CD4-positive, CD25-positive, alpha-beta regulatory T cell (primary cell): ENCODE measurements at regions not wholly inside any gene's neighbourhood (a gene's known extent, or its start where the extent isn't known, plus 50 kb on each side); places are given as distances from the start of the nearest gene placed in this dataset.

Source experiments
- ATAC-seq, 2 donors: fragments of 150-1000 bp; cut with Tn5 transposase; one replicate each; pipeline ENCODE4 v1.10.0; 2021; ENCODE audit warnings: low read depth in 2 of 2, moderate number of reproducible peaks in 2 of 2, moderate library complexity in 1 of 2
- DNase-seq, 3 donors: peaks; one replicate each; pipeline versions ENCODE4 v3.0.0 to v3.0.0-alpha.2; 2012 to 2022; ENCODE audit warnings: mixed read lengths in 1 of 3
- H3K27ac ChIP-seq: one replicate; pipeline ENCODE4 v1.7.0; 2013; ENCODE audit warnings: mild to moderate bottlenecking, low read length; ENCODE audit not compliant: insufficient read depth, poor library complexity, severe bottlenecking
- H3K27me3 ChIP-seq: one replicate; pipeline ENCODE4 v1.7.0; 2013; ENCODE audit warnings: low read length; ENCODE audit not compliant: control insufficient read depth, insufficient read depth
- H3K36me3 ChIP-seq: one replicate; pipeline ENCODE4 v1.7.0; 2013; ENCODE audit warnings: mild to moderate bottlenecking, low read length, moderate library complexity; ENCODE audit not compliant: control insufficient read depth, insufficient read depth
- H3K4me1 ChIP-seq: 2 replicates; pipeline ENCODE4 v1.7.0; 2013; ENCODE audit warnings: mild to moderate bottlenecking, low read length; ENCODE audit not compliant: insufficient read depth, control insufficient read depth, poor library complexity, severe bottlenecking
- H3K4me3 ChIP-seq: one replicate; pipeline ENCODE4 v1.7.0; 2013; ENCODE audit warnings: low read depth, mild to moderate bottlenecking, low read length, moderate library complexity
- H3K9me3 ChIP-seq, 2 experiments: 1 replicate in 1 of 2; 2 replicates in 1 of 2; pipeline ENCODE4 v1.7.0; 2013; ENCODE audit warnings: low read length in 2 of 2, mild to moderate bottlenecking in 1 of 2, moderate library complexity in 1 of 2; ENCODE audit not compliant: control insufficient read depth in 2 of 2
- H3K27ac Mint-ChIP-seq, 3 donors: one replicate each; pipeline ENCODE4 v1.8.0; 2020 to 2022; ENCODE audit warnings: mild to moderate bottlenecking in 3 of 3, mixed read lengths in 3 of 3, moderate library complexity in 2 of 3
- H3K27me3 Mint-ChIP-seq: one replicate; pipeline ENCODE4 v1.8.0; 2022; ENCODE audit warnings: mild to moderate bottlenecking, mixed read lengths
- H3K36me3 Mint-ChIP-seq: one replicate; pipeline ENCODE4 v1.8.0; 2020; ENCODE audit warnings: mixed read lengths
- H3K4me1 Mint-ChIP-seq, 4 donors: one replicate each; pipeline ENCODE4 v1.8.0; 2020 to 2022; ENCODE audit warnings: mixed read lengths in 4 of 4, mild to moderate bottlenecking in 1 of 4
- H3K4me3 Mint-ChIP-seq, 4 donors: one replicate each; pipeline ENCODE4 v1.8.0; 2020 to 2022; ENCODE audit warnings: mild to moderate bottlenecking in 4 of 4, mixed read lengths in 4 of 4, moderate library complexity in 3 of 4
- H3K9me3 Mint-ChIP-seq, 7 donors: one replicate each; pipeline ENCODE4 v1.8.0; 2020 to 2022; ENCODE audit warnings: mixed read lengths in 7 of 7, mild to moderate bottlenecking in 3 of 7, moderate library complexity in 2 of 7

GRCh38 chr6:147108259-147108910 is 95.8 kb upstream of the STXBP5 start:
- peaks cover 16 to 48% (median 22%) of the 10 kb centered on the region in 4 donors for H3K4me1 Mint-ChIP-seq
- peaks cover 18% of the 10 kb centered on the region for H3K4me1 ChIP-seq
- no peaks in the 10 kb centered on the region for H3K36me3 ChIP-seq
- peaks cover 6% of the 10 kb centered on the region for H3K36me3 Mint-ChIP-seq
- ATAC-seq = no peak
- H3K9me3 Mint-ChIP-seq = peaks cover 0 to 3% (median 0%) of the 10 kb centered on the region in 7 donors
- no peak overlapping the region for H3K27ac ChIP-seq
- DNase-seq = no peak
- no peaks in the 10 kb centered on the region for H3K9me3 ChIP-seq
- H3K4me3 ChIP-seq = no peak overlapping the region
- no peaks in the 10 kb centered on the region for H3K27me3 ChIP-seq
- peak overlapping the region in 1 of 4 donors; percentile 2 for H3K4me3 Mint-ChIP-seq
- H3K27ac Mint-ChIP-seq = peak overlapping the region in 1 of 3 donors; percentile 43
- H3K27me3 Mint-ChIP-seq = peaks cover 9% of the 10 kb centered on the region

- Histone ChIP-seq H3K9me3 (no peaks in the 10 kb centered on the region), H3K4me1 (peaks cover 18% of the 10 kb centered on the region), H3K4me3 (peak overlapping the region; percentile 23), H3K36me3 (no peaks in the 10 kb centered on the region), H3K27ac (no peak overlapping the region), H3K27me3 (no peaks in the 10 kb centered on the region)
- DNase-seq (peak in 2 of 3 donors; percentile 43 to 44), ATAC-seq (no peak)
- Mint-ChIP-seq H3K9me3 (peaks cover 0 to 3% (median 0%) of the 10 kb centered on the region in 7 donors), H3K4me1 (peaks cover 16 to 37% (median 21%) of the 10 kb centered on the region in 4 donors), H3K27me3 (peaks cover 9% of the 10 kb centered on the region), H3K36me3 (peaks cover 6% of the 10 kb centered on the region), H3K4me3 (peak overlapping the region in 2 of 4 donors; percentile 50 to 71), H3K27ac (peak overlapping the region in 2 of 3 donors; percentile 3 to 42)
Measured at GRCh38 chr6:147109707-147110106, 94.5 kb upstream of the STXBP5 start.

GRCh38 chr6:147116056-147116455 is 88.2 kb upstream of the STXBP5 start:
- H3K27ac Mint-ChIP-seq = no peak overlapping the region

GRCh38 chr6:147117011-147117410 is 87.2 kb upstream of the STXBP5 start:
- no peaks in the 10 kb centered on the region for H3K4me1 ChIP-seq
- Mint-ChIP-seq H3K9me3 (peaks cover 0 to 4% (median 2%) of the 10 kb centered on the region in 7 donors), H3K27ac (no peak overlapping the region), H3K4me3 (no peak overlapping the region), H3K36me3 (no peaks in the 10 kb centered on the region), H3K4me1 (peaks cover 0 to 2% (median 0%) of the 10 kb centered on the region in 4 donors), H3K27me3 (no peaks in the 10 kb centered on the region)
- ATAC-seq (no peak), DNase-seq (no peak)
- no peaks in the 10 kb centered on the region for H3K9me3 ChIP-seq
- H3K36me3 ChIP-seq = no peaks in the 10 kb centered on the region
- H3K4me3 ChIP-seq = no peak overlapping the region
- H3K27me3 ChIP-seq = no peaks in the 10 kb centered on the region
- no peak overlapping the region for H3K27ac ChIP-seq

More at GRCh38 chr6:147116056-147116455, 88.2 kb upstream of the STXBP5 start:
- Mint-ChIP-seq H3K36me3 (peaks cover 2% of the 10 kb centered on the region), H3K9me3 (peaks cover 0 to 4% (median 2%) of the 10 kb centered on the region in 7 donors), H3K4me1 (peaks cover 0 to 6% (median 2%) of the 10 kb centered on the region in 4 donors), H3K27me3 (no peaks in the 10 kb centered on the region), H3K4me3 (no peak overlapping the region)
- Histone ChIP-seq H3K9me3 (no peaks in the 10 kb centered on the region), H3K27me3 (no peaks in the 10 kb centered on the region), H3K4me3 (no peak overlapping the region), H3K36me3 (no peaks in the 10 kb centered on the region), H3K4me1 (no peaks in the 10 kb centered on the region), H3K27ac (no peak overlapping the region)
- ATAC-seq = no peak
- no peak for DNase-seq

GRCh38 chr6:147117580-147117979 is 86.6 kb upstream of the STXBP5 start:
- H3K4me3 Mint-ChIP-seq = no peak overlapping the region
- H3K27ac ChIP-seq = no peak overlapping the region
- H3K9me3 ChIP-seq = no peaks in the 10 kb centered on the region
- no peak for DNase-seq
- H3K36me3 ChIP-seq = no peaks in the 10 kb centered on the region
- ATAC-seq = no peak
- no peak overlapping the region for H3K27ac Mint-ChIP-seq
- no peaks in the 10 kb centered on the region for H3K4me1 ChIP-seq
- no peak overlapping the region for H3K4me3 ChIP-seq
- peaks cover 0 to 2% (median 0%) of the 10 kb centered on the region in 4 donors for H3K4me1 Mint-ChIP-seq
- peaks cover 0 to 4% (median 2%) of the 10 kb centered on the region in 7 donors for H3K9me3 Mint-ChIP-seq
- no peaks in the 10 kb centered on the region for H3K27me3 Mint-ChIP-seq
- H3K27me3 ChIP-seq = no peaks in the 10 kb centered on the region
- no peaks in the 10 kb centered on the region for H3K36me3 Mint-ChIP-seq

- DNase-seq (no peak), ATAC-seq (no peak)
- Mint-ChIP-seq H3K27me3 (no peaks in the 10 kb centered on the region), H3K9me3 (peaks cover 0 to 4% (median 3%) of the 10 kb centered on the region in 7 donors), H3K27ac (no peak overlapping the region), H3K4me3 (no peak overlapping the region), H3K4me1 (peaks cover 0 to under 1% (median 0%) of the 10 kb centered on the region in 4 donors), H3K36me3 (no peaks in the 10 kb centered on the region)
- Histone ChIP-seq H3K36me3 (no peaks in the 10 kb centered on the region), H3K4me1 (no peaks in the 10 kb centered on the region), H3K9me3 (no peaks in the 10 kb centered on the region), H3K4me3 (no peak overlapping the region), H3K27ac (no peak overlapping the region), H3K27me3 (no peaks in the 10 kb centered on the region)
Measured at GRCh38 chr6:147119310-147119709, 84.9 kb upstream of the STXBP5 start.

GRCh38 chr6:147122823-147123222 is 81.4 kb upstream of the STXBP5 start:
- Histone ChIP-seq H3K27ac (no peak overlapping the region), H3K4me1 (no peaks in the 10 kb centered on the region), H3K27me3 (no peaks in the 10 kb centered on the region), H3K9me3 (no peaks in the 10 kb centered on the region), H3K36me3 (no peaks in the 10 kb centered on the region), H3K4me3 (no peak overlapping the region)
- Mint-ChIP-seq H3K27me3 (no peaks in the 10 kb centered on the region), H3K4me3 (no peak overlapping the region), H3K27ac (no peak overlapping the region), H3K9me3 (peaks cover 0 to 4% (median 2%) of the 10 kb centered on the region in 7 donors), H3K36me3 (no peaks in the 10 kb centered on the region), H3K4me1 (no peaks in the 10 kb centered on the region)
- ATAC-seq (no peak), DNase-seq (no peak)

- H3K36me3 ChIP-seq = no peaks in the 10 kb centered on the region
- no peak overlapping the region for H3K4me3 ChIP-seq
- H3K4me1 ChIP-seq = no peaks in the 10 kb centered on the region
- DNase-seq (no peak), ATAC-seq (no peak)
- no peaks in the 10 kb centered on the region for H3K9me3 ChIP-seq
- Mint-ChIP-seq H3K27me3 (no peaks in the 10 kb centered on the region), H3K27ac (no peak overlapping the region), H3K4me1 (peaks cover 0 to under 1% (median 0%) of the 10 kb centered on the region in 4 donors), H3K36me3 (no peaks in the 10 kb centered on the region), H3K4me3 (no peak overlapping the region), H3K9me3 (peaks cover 0 to 1% (median 0%) of the 10 kb centered on the region in 7 donors)
- H3K27ac ChIP-seq = no peak overlapping the region
- H3K27me3 ChIP-seq = no peaks in the 10 kb centered on the region
Measured at GRCh38 chr6:147126618-147127022, 77.6 kb upstream of the STXBP5 start.
